GM12891 (cell line): ENCODE measurements at regions not wholly inside any gene's neighbourhood (a gene's known extent, or its start where the extent isn't known, plus 50 kb on each side); places are given as distances from the start of the nearest gene placed in this dataset.

Source experiments
- POLR2A ChIP-seq: IDR thresholded peaks from 2 replicates; pipeline ENCODE4 v1.6.1; 2011; ENCODE audit warnings: low read depth, low read length, control low read depth
- POLR2AphosphoS5 ChIP-seq: IDR thresholded peaks from 2 replicates; pipeline ENCODE4 v1.6.1; 2011; ENCODE audit warnings: low read depth, low read length, control low read depth
- TAF1 ChIP-seq: IDR thresholded peaks from 2 replicates; pipeline ENCODE4 v1.6.1; 2011; ENCODE audit warnings: low read depth, low read length, control low read depth

- TF ChIP-seq TAF1, result no peak
- TF ChIP-seq POLR2AphosphoS5, result no peak
- TF ChIP-seq POLR2A, result no peak
Observed at GRCh38 chr2:81328968-81329367, 1024.4 kb upstream of the LRRTM1 start.
